ENCODE measurements at regions not wholly inside any gene's neighbourhood (a gene's known extent, or its start where the extent isn't known, plus 50 kb on each side); places are given as distances from the start of the nearest gene placed in this dataset.

- TF ChIP-seq CTCF (IDR thresholded peaks at IDR 0.05), result no peak
- TF ChIP-seq POLR2A (IDR thresholded peaks at IDR 0.05; ENCODE audit: low read depth), result no peak
- no peak for TF ChIP-seq POLR2AphosphoS5 (IDR thresholded peaks at IDR 0.05)
- TF ChIP-seq EP300 (IDR thresholded peaks at IDR 0.05), result no peak
Observed at GRCh38 chr6:22007469-22007868, 289.4 kb downstream of the PRL start.

All from esophagus muscularis mucosa (tissue), 4 donors.